ENCODE measurements at regions not wholly inside any gene's neighbourhood (a gene's known extent, or its start where the extent isn't known, plus 50 kb on each side); places are given as distances from the start of the nearest gene placed in this dataset.

GRCh38 chr6:74834967-74835366 lies 370.9 kb downstream of the COL12A1 start:
- TF ChIP-seq, protein P1, sequence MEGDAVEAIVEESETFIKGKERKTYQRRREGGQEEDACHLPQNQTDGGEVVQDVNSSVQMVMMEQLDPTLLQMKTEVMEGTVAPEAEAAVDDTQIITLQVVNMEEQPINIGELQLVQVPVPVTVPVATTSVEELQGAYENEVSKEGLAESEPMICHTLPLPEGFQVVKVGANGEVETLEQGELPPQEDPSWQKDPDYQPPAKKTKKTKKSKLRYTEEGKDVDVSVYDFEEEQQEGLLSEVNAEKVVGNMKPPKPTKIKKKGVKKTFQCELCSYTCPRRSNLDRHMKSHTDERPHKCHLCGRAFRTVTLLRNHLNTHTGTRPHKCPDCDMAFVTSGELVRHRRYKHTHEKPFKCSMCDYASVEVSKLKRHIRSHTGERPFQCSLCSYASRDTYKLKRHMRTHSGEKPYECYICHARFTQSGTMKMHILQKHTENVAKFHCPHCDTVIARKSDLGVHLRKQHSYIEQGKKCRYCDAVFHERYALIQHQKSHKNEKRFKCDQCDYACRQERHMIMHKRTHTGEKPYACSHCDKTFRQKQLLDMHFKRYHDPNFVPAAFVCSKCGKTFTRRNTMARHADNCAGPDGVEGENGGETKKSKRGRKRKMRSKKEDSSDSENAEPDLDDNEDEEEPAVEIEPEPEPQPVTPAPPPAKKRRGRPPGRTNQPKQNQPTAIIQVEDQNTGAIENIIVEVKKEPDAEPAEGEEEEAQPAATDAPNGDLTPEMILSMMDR (IDR thresholded peaks at IDR 0.05): no peak
- H3K4me1 Mint-ChIP-seq (ENCODE audit: low read depth): no peaks in the 10 kb centered on the region
- no peak for DNase-seq (ENCODE audit: low spot score)
- no peaks in the 10 kb centered on the region for H3K27me3 Mint-ChIP-seq (ENCODE audit: low read depth)
- H3K9me3 Mint-ChIP-seq (ENCODE audit: low read depth): peaks cover 4% of the 10 kb centered on the region
- no peak overlapping the region for H3K27ac Mint-ChIP-seq (ENCODE audit: unreplicated experiment)
- H3K36me3 Mint-ChIP-seq (ENCODE audit: low read depth): peaks cover 4% of the 10 kb centered on the region
- H3K4me3 Mint-ChIP-seq (ENCODE audit: unreplicated experiment): no peak overlapping the region

DNA sequence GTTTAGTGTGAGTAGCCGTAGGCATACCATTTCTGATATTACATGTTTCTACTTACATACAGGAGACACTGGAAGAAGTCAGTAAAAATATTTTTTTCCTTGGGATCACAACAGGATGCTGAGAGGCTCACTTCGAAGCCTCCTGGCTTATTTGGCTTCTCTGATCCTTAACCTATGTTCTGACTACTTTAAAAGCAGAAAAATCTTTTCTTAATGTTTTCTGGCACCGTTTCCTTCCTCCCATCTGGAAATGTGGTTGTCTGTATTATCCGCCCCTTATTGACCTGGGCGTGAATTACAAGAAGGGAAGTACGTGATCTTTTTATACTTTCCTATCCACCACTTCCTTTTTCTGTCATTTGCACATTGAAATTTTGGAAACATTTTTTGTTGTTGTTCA lies 379.6 kb downstream of the COL12A1 start:
- TF ChIP-seq, protein P1 (IDR thresholded peaks at IDR 0.05): no peak
- no peak overlapping the region for H3K4me3 Mint-ChIP-seq (ENCODE audit: unreplicated experiment)
- peaks cover 6% of the 10 kb centered on the region for H3K4me1 Mint-ChIP-seq (ENCODE audit: low read depth)
- H3K27me3 Mint-ChIP-seq (ENCODE audit: low read depth): no peaks in the 10 kb centered on the region
- peaks cover 11% of the 10 kb centered on the region for H3K9me3 Mint-ChIP-seq (ENCODE audit: low read depth)
- no peak for DNase-seq (ENCODE audit: low spot score)
- no peak overlapping the region for H3K27ac Mint-ChIP-seq (ENCODE audit: unreplicated experiment)
- peaks cover 4% of the 10 kb centered on the region for H3K36me3 Mint-ChIP-seq (ENCODE audit: low read depth)

DNA sequence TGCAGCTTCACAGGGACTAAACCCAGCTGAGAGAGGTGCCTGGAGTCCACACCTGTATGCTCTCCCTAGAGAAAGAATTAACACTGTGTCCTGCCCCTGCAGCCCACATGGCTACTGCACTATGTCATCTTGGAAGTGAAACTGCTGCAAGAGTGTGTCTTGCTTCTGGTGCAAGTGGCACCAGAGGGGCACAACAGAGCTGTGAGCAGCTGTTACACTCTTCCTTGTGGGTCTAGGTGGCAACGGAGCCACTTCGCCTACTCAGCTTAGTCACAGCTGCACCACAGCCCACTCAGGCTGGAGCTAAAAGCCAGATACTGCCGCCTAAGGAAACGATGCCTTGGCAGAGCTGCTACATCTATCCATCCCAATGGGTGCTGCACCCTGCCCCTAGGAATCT lies 391.4 kb downstream of the COL12A1 start:
- Mint-ChIP-seq H3K36me3 (ENCODE audit: low read depth) (peaks cover 12% of the 10 kb centered on the region), H3K4me1 (ENCODE audit: low read depth) (peaks cover 10% of the 10 kb centered on the region), H3K27ac (ENCODE audit: unreplicated experiment) (no peak overlapping the region), H3K4me3 (ENCODE audit: unreplicated experiment) (no peak overlapping the region), H3K27me3 (ENCODE audit: low read depth) (no peaks in the 10 kb centered on the region), H3K9me3 (ENCODE audit: low read depth) (peaks cover 27% of the 10 kb centered on the region)
- DNase-seq (ENCODE audit: low spot score): no peak
- TF ChIP-seq, protein P1 (IDR thresholded peaks at IDR 0.05): no peak

DNA sequence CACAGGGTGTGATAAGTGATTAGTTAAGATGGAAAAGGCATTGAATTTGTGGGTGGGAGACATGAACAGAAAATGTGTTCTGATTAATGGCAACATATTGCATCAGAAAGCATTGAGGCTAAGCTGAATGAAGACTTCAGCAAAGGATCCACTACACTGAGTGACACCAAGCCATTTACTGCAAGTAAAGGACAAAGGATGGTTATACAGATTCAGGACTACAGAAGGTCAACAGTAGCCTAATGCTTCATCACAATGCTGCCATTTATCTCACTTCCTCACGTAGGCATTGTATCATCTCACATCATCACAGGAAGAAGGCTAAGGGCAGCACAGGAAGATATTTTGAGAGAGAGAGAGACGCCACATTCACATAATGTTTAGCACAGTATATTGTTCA lies 398.2 kb downstream of the COL12A1 start:
- TF ChIP-seq, protein P1 (IDR thresholded peaks at IDR 0.05): no peak
- peaks cover 3% of the 10 kb centered on the region for H3K9me3 Mint-ChIP-seq (ENCODE audit: low read depth)
- no peak for DNase-seq (ENCODE audit: low spot score)
- no peaks in the 10 kb centered on the region for H3K36me3 Mint-ChIP-seq (ENCODE audit: low read depth)
- no peaks in the 10 kb centered on the region for H3K27me3 Mint-ChIP-seq (ENCODE audit: low read depth)
- peaks cover 16% of the 10 kb centered on the region for H3K4me1 Mint-ChIP-seq (ENCODE audit: low read depth)
- H3K27ac Mint-ChIP-seq (ENCODE audit: unreplicated experiment): no peak overlapping the region
- no peak overlapping the region for H3K4me3 Mint-ChIP-seq (ENCODE audit: unreplicated experiment)

DNA sequence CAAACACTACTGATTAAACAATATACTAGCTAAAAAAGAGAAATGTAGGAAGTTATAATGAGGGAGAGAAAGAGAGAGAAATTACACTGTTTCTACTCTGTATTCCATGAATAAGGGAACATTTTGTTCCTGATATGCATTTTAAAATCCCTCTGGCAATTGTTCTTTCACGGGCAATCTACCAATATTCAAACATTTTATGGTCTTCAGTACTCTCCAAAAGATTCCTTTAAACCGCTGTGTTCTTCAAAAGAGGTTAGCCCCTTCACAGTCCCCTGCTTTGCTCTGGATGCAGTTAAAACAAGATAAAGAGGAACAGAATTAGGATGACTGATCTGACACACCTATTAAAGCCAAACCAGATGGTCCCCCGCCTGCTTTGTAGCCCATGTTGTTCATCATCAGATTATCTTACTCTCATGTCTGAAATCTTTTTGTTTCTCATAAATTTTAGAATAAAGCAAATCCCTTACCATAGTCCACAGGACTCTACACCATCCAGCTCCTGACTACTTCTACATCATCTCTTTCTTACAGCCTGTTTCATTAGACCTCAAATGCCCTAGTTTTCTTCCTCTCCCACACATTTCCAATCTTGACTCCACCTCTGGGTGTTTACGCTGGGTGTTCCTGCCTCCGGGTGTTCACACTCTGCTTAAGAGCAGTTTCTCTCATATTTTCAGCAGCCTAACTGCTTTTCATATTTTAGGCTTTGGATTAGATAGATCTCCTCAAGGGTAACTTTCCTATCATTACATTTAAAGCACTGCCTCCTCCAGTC lies 399.7 kb downstream of the COL12A1 start:
- peaks cover 13% of the 10 kb centered on the region for H3K4me1 Mint-ChIP-seq (ENCODE audit: low read depth)
- H3K36me3 Mint-ChIP-seq (ENCODE audit: low read depth): no peaks in the 10 kb centered on the region
- DNase-seq (ENCODE audit: low spot score): no peak
- peaks cover 3% of the 10 kb centered on the region for H3K9me3 Mint-ChIP-seq (ENCODE audit: low read depth)
- no peak overlapping the region for H3K27ac Mint-ChIP-seq (ENCODE audit: unreplicated experiment)
- H3K4me3 Mint-ChIP-seq (ENCODE audit: unreplicated experiment): no peak overlapping the region
- TF ChIP-seq, protein P1 (IDR thresholded peaks at IDR 0.05): no peak
- no peaks in the 10 kb centered on the region for H3K27me3 Mint-ChIP-seq (ENCODE audit: low read depth)

Measured in chondrocyte (in vitro differentiated cells).